PC-9 (cell line): ENCODE measurements at regions not wholly inside any gene's neighbourhood (a gene's known extent, or its start where the extent isn't known, plus 50 kb on each side); places are given as distances from the start of the nearest gene placed in this dataset.

Source experiments
- CTCF ChIP-seq: fragments of 200-600 bp; sonication (generic); conservative IDR thresholded peaks from 2 replicates; pipeline ENCODE4 v1.6.1; 2017; ENCODE audit warnings: mixed run types, antibody characterized with exemption, mild to moderate bottlenecking, moderate library complexity
- EZH2 ChIP-seq: fragments of 200-600 bp; sonication (generic); IDR thresholded peaks from 2 replicates; pipeline ENCODE4 v1.8.0; 2017; ENCODE audit warnings: antibody characterized with exemption, low read depth

GRCh38 chr5:133739181-133739780 lies 126.9 kb upstream of the FSTL4 start:
- TF ChIP-seq EZH2 (no peak), CTCF (no peak)
